ENCODE measurements at regions not wholly inside any gene's neighbourhood (a gene's known extent, or its start where the extent isn't known, plus 50 kb on each side); places are given as distances from the start of the nearest gene placed in this dataset.

- POLR2A ChIA-PET (ENCODE audit: unreplicated experiment) = no interaction called here
- intact Hi-C loops (cut with micrococcal nuclease) = no loop called here
These were observed 625.1 kb downstream of the TYW1 start for GRCh38 chr7:67621704-67622103.

GRCh38 chr7:67625257-67625737 is 628.7 kb downstream of the TYW1 start:
- H3F3A ChIP-seq (ENCODE audit: low read length, unreplicated experiment) = no peaks in the 10 kb centered on the region
- no TSS peak for BruUV-seq (replicated peaks)
- H3K9ac ChIP-seq (ENCODE audit: low read length) = no peak overlapping the region
- H3K9me2 ChIP-seq (replicated peaks; ENCODE audit: low read length) = no peaks in the 10 kb centered on the region
- POLR2A ChIA-PET (ENCODE audit: unreplicated experiment) = no interaction called here
- no peaks in the 10 kb centered on the region for H3K79me2 ChIP-seq (ENCODE audit: low read length)
- TF ChIP-seq CTCF (conservative IDR thresholded peaks at IDR 0.05; ENCODE audit: low read depth, low read length) (peak; percentile 77), EZH2 (IDR thresholded peaks at IDR 0.05; ENCODE audit: low read length, unreplicated experiment) (no peak)
- peak; percentile 44 for DNase-seq
- H2AFZ ChIP-seq (ENCODE audit: low read length) = peak overlapping the region; percentile 48; the same call in 1 of the 2 replicates
- ATAC-seq = peak; percentile 63
- no peaks in the 10 kb centered on the region for H3K36me3 ChIP-seq (ENCODE audit: low read depth, low read length)
- no peak overlapping the region for H3K4me3 ChIP-seq (ENCODE audit: low read length)
- H3K27me3 ChIP-seq (ENCODE audit: low read length) = peaks cover 8% of the 10 kb centered on the region; the same call in 1 of the 2 replicates
- CTCF ChIA-PET = interaction anchor here (0.7 kb wide), 1 partner anchor 241 kb away, joined by 3 read pairs; no protein-coding TSS in a partner anchor
- H4K20me1 ChIP-seq (ENCODE audit: low read length) = no peaks in the 10 kb centered on the region
- H3K9me3 ChIP-seq (ENCODE audit: low read length) = no peaks in the 10 kb centered on the region
- no peak overlapping the region for H3K27ac ChIP-seq (ENCODE audit: low read length)
- no peak overlapping the region for H3K4me2 ChIP-seq (ENCODE audit: low read length)
- intact Hi-C loops (cut with micrococcal nuclease) = no loop called here
- no peaks in the 10 kb centered on the region for H3K4me1 ChIP-seq (ENCODE audit: insufficient read depth, low read length)

More at GRCh38 chr7:67621704-67622103, 625.1 kb downstream of the TYW1 start:
- H3K4me3 ChIP-seq (ENCODE audit: low read length) = no peak overlapping the region
- no peak overlapping the region for H3K27ac ChIP-seq (ENCODE audit: low read length)
- CTCF ChIA-PET = no interaction called here
- no peaks in the 10 kb centered on the region for H4K20me1 ChIP-seq (ENCODE audit: low read length)
- ATAC-seq = no peak
- H3K27me3 ChIP-seq (ENCODE audit: low read length) = peaks cover 23% of the 10 kb centered on the region
- BruUV-seq (replicated peaks) = no TSS peak
- TF ChIP-seq EZH2phosphoT487 (IDR thresholded peaks at IDR 0.05; ENCODE audit: borderline replicate concordance, low read length) = no peak
- no peak for TF ChIP-seq CTCF (conservative IDR thresholded peaks at IDR 0.05; ENCODE audit: low read depth, low read length)
- no peak for TF ChIP-seq EZH2 (IDR thresholded peaks at IDR 0.05; ENCODE audit: low read length, unreplicated experiment)
- DNase-seq = no peak
- H3K9me3 ChIP-seq (ENCODE audit: low read length) = no peaks in the 10 kb centered on the region
- H3K9me2 ChIP-seq (replicated peaks; ENCODE audit: low read length) = no peaks in the 10 kb centered on the region
- H3K79me2 ChIP-seq (ENCODE audit: low read length) = no peaks in the 10 kb centered on the region
- H3K9ac ChIP-seq (ENCODE audit: low read length) = no peak overlapping the region
- H3K4me2 ChIP-seq (ENCODE audit: low read length) = no peak overlapping the region
- H3K36me3 ChIP-seq (ENCODE audit: low read depth, low read length) = no peaks in the 10 kb centered on the region
- H3F3A ChIP-seq (ENCODE audit: low read length, unreplicated experiment) = no peaks in the 10 kb centered on the region
- no peak overlapping the region for H2AFZ ChIP-seq (ENCODE audit: low read length)
- no peaks in the 10 kb centered on the region for H3K4me1 ChIP-seq (ENCODE audit: insufficient read depth, low read length)

- Histone ChIP-seq H3K79me2 (ENCODE audit: low read length) (no peaks in the 10 kb centered on the region), H3K9ac (ENCODE audit: low read length) (no peak overlapping the region), H3K4me3 (ENCODE audit: low read length) (no peak overlapping the region), H3K27ac (ENCODE audit: low read length) (no peak overlapping the region), H3K36me3 (ENCODE audit: low read depth, low read length) (no peaks in the 10 kb centered on the region), H3K4me1 (ENCODE audit: insufficient read depth, low read length) (no peaks in the 10 kb centered on the region), H3K9me2 (replicated peaks; ENCODE audit: low read length) (no peaks in the 10 kb centered on the region), H3K27me3 (ENCODE audit: low read length) (no peaks in the 10 kb centered on the region), H3F3A (ENCODE audit: low read length, unreplicated experiment) (no peaks in the 10 kb centered on the region), H2AFZ (ENCODE audit: low read length) (no peak overlapping the region), H3K9me3 (ENCODE audit: low read length) (no peaks in the 10 kb centered on the region), H4K20me1 (ENCODE audit: low read length) (no peaks in the 10 kb centered on the region), H3K4me2 (ENCODE audit: low read length) (no peak overlapping the region)
- intact Hi-C loops (cut with micrococcal nuclease) = no loop called here
- ChIA-PET POLR2A (ENCODE audit: unreplicated experiment) (no interaction called here), CTCF (no interaction called here)
- BruUV-seq (replicated peaks) = no TSS peak
- no peak for TF ChIP-seq EZH2phosphoT487 (IDR thresholded peaks at IDR 0.05; ENCODE audit: borderline replicate concordance, low read length)
- no peak for TF ChIP-seq CTCF (conservative IDR thresholded peaks at IDR 0.05; ENCODE audit: low read depth, low read length)
- no peak for TF ChIP-seq EZH2 (IDR thresholded peaks at IDR 0.05; ENCODE audit: low read length, unreplicated experiment)
- DNase-seq = no peak
- ATAC-seq = no peak
These were observed 634.8 kb downstream of the TYW1 start for GRCh38 chr7:67631476-67631875.
